ENCODE measurements at regions not wholly inside any gene's neighbourhood (a gene's known extent, or its start where the extent isn't known, plus 50 kb on each side); places are given as distances from the start of the nearest gene placed in this dataset.
A peak's percentile ranks its signal among the peaks of the same experiment; 100 is the strongest.

GRCh38 chr6:166106076-166106686, 61.5 kb downstream of the TBXT start:
- peak; percentile 67 for DNase-seq

- peak; percentile 6 for DNase-seq
These were observed 62.1 kb downstream of the TBXT start for GRCh38 chr6:166105341-166106075.

- no peak for DNase-seq
These were observed 62.8 kb downstream of the TBXT start for GRCh38 chr6:166104872-166105271.

GRCh38 chr6:166104107-166104506, 63.5 kb downstream of the TBXT start:
- no peak for DNase-seq

- DNase-seq, result no peak
These were observed 65.7 kb downstream of the TBXT start for GRCh38 chr6:166101819-166102419.

- peak; percentile 59 for DNase-seq
These were observed 69.6 kb downstream of the TBXT start for GRCh38 chr6:166097914-166098522.

GRCh38 chr6:166087852-166088251, 79.8 kb downstream of the TBXT start:
- DNase-seq, result no peak

GRCh38 chr6:166087246-166087645, 80.4 kb downstream of the TBXT start:
- no peak for DNase-seq

- no peak for DNase-seq
These were observed 82.2 kb downstream of the TBXT start for GRCh38 chr6:166085500-166085899.

GRCh38 chr6:166084951-166085350, 82.7 kb downstream of the TBXT start:
- DNase-seq, result no peak

- DNase-seq, result no peak
These were observed 87.8 kb downstream of the TBXT start for GRCh38 chr6:166079841-166080240.

- DNase-seq, result no peak
These were observed 89.4 kb downstream of the TBXT start for GRCh38 chr6:166078294-166078693.

GRCh38 chr6:166076625-166077024, 91.0 kb downstream of the TBXT start:
- DNase-seq, result no peak

- DNase-seq, result no peak
These were observed 91.7 kb downstream of the TBXT start for GRCh38 chr6:166075925-166076324.

GRCh38 chr6:166075186-166075585, 92.5 kb downstream of the TBXT start:
- no peak for DNase-seq

GRCh38 chr6:166073082-166073481, 94.6 kb downstream of the TBXT start:
- DNase-seq, result no peak

- no peak for DNase-seq
These were observed 98.9 kb downstream of the TBXT start for GRCh38 chr6:166068768-166069167.

- no peak for DNase-seq
These were observed 109.4 kb downstream of the TBXT start for GRCh38 chr6:166058064-166058739.

GRCh38 chr6:166057431-166057830, 110.2 kb downstream of the TBXT start:
- DNase-seq, result no peak

- no peak for DNase-seq
These were observed 111.0 kb downstream of the TBXT start for GRCh38 chr6:166056637-166057036.

- no peak for DNase-seq
These were observed 111.8 kb downstream of the TBXT start for GRCh38 chr6:166055801-166056200.

GRCh38 chr6:166052837-166053236, 114.8 kb downstream of the TBXT start:
- no peak for DNase-seq

- no peak for DNase-seq
These were observed 117.1 kb downstream of the TBXT start for GRCh38 chr6:166050559-166050958.
